Activated T-helper 2 cell treated with anti-CD3 and anti-CD28 coated beads, Interferon-gamma antibody, Interleukin-2, Interleukin-4, amounts not matched to agents 10 μg/mL and 5 μg/mL and 100 μg/mL, durations not matched to agents 14 hours and 24 hours and 36 hours (primary cell): ENCODE measurements at regions not wholly inside any gene's neighbourhood (a gene's known extent, or its start where the extent isn't known, plus 50 kb on each side); places are given as distances from the start of the nearest gene placed in this dataset.

Source experiments
- DNase-seq: peaks from one replicate; pipeline ENCODE4 v3.0.0; 2021; ENCODE audit warnings: low spot score
- H3K27ac Mint-ChIP-seq: one replicate; pipeline ENCODE4 v1.8.0; 2021; ENCODE audit warnings: mixed read lengths
- H3K27me3 Mint-ChIP-seq: one replicate; pipeline ENCODE4 v1.8.0; 2021; ENCODE audit warnings: low read depth, mixed read lengths
- H3K36me3 Mint-ChIP-seq: one replicate; pipeline ENCODE4 v1.8.0; 2021; ENCODE audit warnings: low read depth, mixed read lengths
- H3K4me1 Mint-ChIP-seq: one replicate; pipeline ENCODE4 v1.8.0; 2021; ENCODE audit warnings: low read depth, mixed read lengths
- H3K4me3 Mint-ChIP-seq: one replicate; pipeline ENCODE4 v1.8.0; 2021; ENCODE audit warnings: low read depth, mild to moderate bottlenecking, moderate library complexity, mixed read lengths
- H3K9me3 Mint-ChIP-seq: one replicate; pipeline ENCODE4 v1.8.0; 2021; ENCODE audit warnings: mixed read lengths
- intact Hi-C: fragments of 100-400 bp; cut with micrococcal nuclease; formaldehyde crosslinking; loops from one replicate; pipeline ENCODE4 v1.15.1; 2023

- no peaks in the 10 kb centered on the region for H3K27me3 Mint-ChIP-seq
These were observed 331.3 kb upstream of the SEMA6A start for GRCh38 chr5:116905885-116906284.

GRCh38 chr5:116900793-116901192 lies 326.2 kb upstream of the SEMA6A start:
- no peaks in the 10 kb centered on the region for H3K9me3 Mint-ChIP-seq
- H3K4me3 Mint-ChIP-seq: no peak overlapping the region
- intact Hi-C loops: no loop called here
- H3K27ac Mint-ChIP-seq: no peak overlapping the region
- H3K27me3 Mint-ChIP-seq: no peaks in the 10 kb centered on the region
- H3K36me3 Mint-ChIP-seq: no peaks in the 10 kb centered on the region
- no peaks in the 10 kb centered on the region for H3K4me1 Mint-ChIP-seq
- no peak for DNase-seq

More at GRCh38 chr5:116905885-116906284, 331.3 kb upstream of the SEMA6A start:
- intact Hi-C loops: no loop called here
- Mint-ChIP-seq H3K4me3 (no peak overlapping the region), H3K36me3 (no peaks in the 10 kb centered on the region), H3K27ac (no peak overlapping the region), H3K9me3 (no peaks in the 10 kb centered on the region), H3K4me1 (no peaks in the 10 kb centered on the region)
- no peak for DNase-seq

- no peaks in the 10 kb centered on the region for H3K4me1 Mint-ChIP-seq
- H3K27me3 Mint-ChIP-seq: no peaks in the 10 kb centered on the region
- no peaks in the 10 kb centered on the region for H3K36me3 Mint-ChIP-seq
- DNase-seq: no peak
- no peak overlapping the region for H3K4me3 Mint-ChIP-seq
- H3K27ac Mint-ChIP-seq: no peak overlapping the region
- intact Hi-C loops: no loop called here
- no peaks in the 10 kb centered on the region for H3K9me3 Mint-ChIP-seq
These were observed 324.3 kb upstream of the SEMA6A start for GRCh38 chr5:116898917-116899316.

- no peaks in the 10 kb centered on the region for H3K36me3 Mint-ChIP-seq
- intact Hi-C loops: no loop called here
These were observed 322.7 kb upstream of the SEMA6A start for GRCh38 chr5:116897291-116897690.

GRCh38 chr5:116896001-116896400 lies 321.4 kb upstream of the SEMA6A start:
- Mint-ChIP-seq H3K4me3 (no peak overlapping the region), H3K36me3 (no peaks in the 10 kb centered on the region), H3K4me1 (no peaks in the 10 kb centered on the region), H3K27ac (no peak overlapping the region), H3K27me3 (no peaks in the 10 kb centered on the region), H3K9me3 (no peaks in the 10 kb centered on the region)
- intact Hi-C loops: no loop called here
- DNase-seq: no peak

More at GRCh38 chr5:116897291-116897690, 322.7 kb upstream of the SEMA6A start:
- Mint-ChIP-seq H3K27me3 (no peaks in the 10 kb centered on the region), H3K27ac (no peak overlapping the region), H3K4me1 (no peaks in the 10 kb centered on the region), H3K9me3 (no peaks in the 10 kb centered on the region), H3K4me3 (no peak overlapping the region)
- no peak for DNase-seq

GRCh38 chr5:116892993-116893392 lies 318.4 kb upstream of the SEMA6A start:
- Mint-ChIP-seq H3K36me3 (no peaks in the 10 kb centered on the region), H3K4me1 (no peaks in the 10 kb centered on the region), H3K4me3 (no peak overlapping the region), H3K27me3 (no peaks in the 10 kb centered on the region), H3K27ac (no peak overlapping the region), H3K9me3 (no peaks in the 10 kb centered on the region)
- intact Hi-C loops: no loop called here
- no peak for DNase-seq

- intact Hi-C loops: no loop called here
- Mint-ChIP-seq H3K4me1 (no peaks in the 10 kb centered on the region), H3K4me3 (no peak overlapping the region), H3K9me3 (no peaks in the 10 kb centered on the region), H3K27ac (no peak overlapping the region), H3K36me3 (no peaks in the 10 kb centered on the region), H3K27me3 (no peaks in the 10 kb centered on the region)
- no peak for DNase-seq
These were observed 312.5 kb upstream of the SEMA6A start for GRCh38 chr5:116887104-116887503.

- H3K27ac Mint-ChIP-seq: no peak overlapping the region
- H3K4me1 Mint-ChIP-seq: no peaks in the 10 kb centered on the region
- no peaks in the 10 kb centered on the region for H3K9me3 Mint-ChIP-seq
- intact Hi-C loops: no loop called here
- H3K36me3 Mint-ChIP-seq: no peaks in the 10 kb centered on the region
- no peaks in the 10 kb centered on the region for H3K27me3 Mint-ChIP-seq
- no peak overlapping the region for H3K4me3 Mint-ChIP-seq
- DNase-seq: no peak
These were observed 311.2 kb upstream of the SEMA6A start for GRCh38 chr5:116885825-116886224.

- Mint-ChIP-seq H3K9me3 (no peaks in the 10 kb centered on the region), H3K27ac (no peak overlapping the region), H3K4me1 (no peaks in the 10 kb centered on the region), H3K36me3 (no peaks in the 10 kb centered on the region), H3K27me3 (no peaks in the 10 kb centered on the region), H3K4me3 (no peak overlapping the region)
- DNase-seq: no peak
- intact Hi-C loops: no loop called here
These were observed 309.3 kb upstream of the SEMA6A start for GRCh38 chr5:116883875-116884274.

GRCh38 chr5:116881921-116882531 lies 307.4 kb upstream of the SEMA6A start:
- Mint-ChIP-seq H3K27me3 (no peaks in the 10 kb centered on the region), H3K4me1 (no peaks in the 10 kb centered on the region), H3K36me3 (no peaks in the 10 kb centered on the region), H3K4me3 (no peak overlapping the region), H3K9me3 (peaks cover 2% of the 10 kb centered on the region), H3K27ac (no peak overlapping the region)
- intact Hi-C loops: no loop called here
- DNase-seq: no peak

- DNase-seq: no peak
- Mint-ChIP-seq H3K9me3 (peaks cover 3% of the 10 kb centered on the region), H3K4me1 (no peaks in the 10 kb centered on the region), H3K27ac (no peak overlapping the region), H3K27me3 (no peaks in the 10 kb centered on the region), H3K4me3 (no peak overlapping the region), H3K36me3 (no peaks in the 10 kb centered on the region)
- intact Hi-C loops: no loop called here
These were observed 306.0 kb upstream of the SEMA6A start for GRCh38 chr5:116880601-116881000.

- H3K36me3 Mint-ChIP-seq: no peaks in the 10 kb centered on the region
- H3K4me1 Mint-ChIP-seq: no peaks in the 10 kb centered on the region
- intact Hi-C loops: no loop called here
- H3K27me3 Mint-ChIP-seq: no peaks in the 10 kb centered on the region
- peaks cover 3% of the 10 kb centered on the region for H3K9me3 Mint-ChIP-seq
- no peak for DNase-seq
- H3K4me3 Mint-ChIP-seq: no peak overlapping the region
- no peak overlapping the region for H3K27ac Mint-ChIP-seq
These were observed 305.5 kb upstream of the SEMA6A start for GRCh38 chr5:116880150-116880549.

GRCh38 chr5:116876240-116876840 lies 301.7 kb upstream of the SEMA6A start:
- Mint-ChIP-seq H3K27ac (no peak overlapping the region), H3K4me3 (no peak overlapping the region), H3K27me3 (no peaks in the 10 kb centered on the region), H3K36me3 (no peaks in the 10 kb centered on the region), H3K9me3 (peaks cover 3% of the 10 kb centered on the region), H3K4me1 (no peaks in the 10 kb centered on the region)
- DNase-seq: no peak
- intact Hi-C loops: no loop called here
